HL-60 (cell line): ENCODE measurements at regions not wholly inside any gene's neighbourhood (a gene's known extent, or its start where the extent isn't known, plus 50 kb on each side); places are given as distances from the start of the nearest gene placed in this dataset.

Experiments used
- DNase-seq, 2 experiments: peaks; one replicate each; pipeline ENCODE4 v3.0.0-alpha.2; 2010 to 2020; ENCODE audit warnings: low read depth in 1 of 2, low spot score in 1 of 2
- H3K27ac ChIP-seq: fragments of 250-450 bp; sonication (Bioruptor Pico); replicated peaks from 2 replicates; pipeline ENCODE4 v1.5.1; 2020; ENCODE audit warnings: mild to moderate bottlenecking, moderate library complexity
- H3K27me3 ChIP-seq: fragments of 250-450 bp; sonication (Bioruptor Pico); 2 replicates; pipeline ENCODE4 v1.5.1; 2021; ENCODE audit warnings: mild to moderate bottlenecking, moderate library complexity; ENCODE audit not compliant: insufficient read depth, poor library complexity, severe bottlenecking
- H3K4me3 ChIP-seq: replicated peaks from 2 replicates; pipeline ENCODE4 v1.5.1; 2011; ENCODE audit warnings: mild to moderate bottlenecking, control low read depth, low read length; ENCODE audit not compliant: insufficient read depth
- CTCF ChIP-seq: IDR thresholded peaks from one replicate; pipeline ENCODE4 v1.5.1; 2011; ENCODE audit warnings: low read length, control low read depth, inconsistent platforms; ENCODE audit not compliant: insufficient read depth
- GABPA ChIP-seq: IDR thresholded peaks from 2 replicates; pipeline ENCODE4 v1.6.1; 2012; ENCODE audit warnings: low read depth
- POLR2AphosphoS5 ChIP-seq: IDR thresholded peaks from 2 replicates; pipeline ENCODE4 v1.6.1; 2012; ENCODE audit warnings: low read depth
- SPI1 ChIP-seq: IDR thresholded peaks from 2 replicates; pipeline ENCODE4 v1.6.1; 2012; ENCODE audit warnings: low read depth, mild to moderate bottlenecking, borderline replicate concordance
- TF ChIP-seq, protein P1 (sequence below): IDR thresholded peaks from 2 replicates; pipeline ENCODE4 v1.6.1; 2012; ENCODE audit warnings: low read depth; ENCODE audit not compliant: insufficient replicate concordance

DNA sequence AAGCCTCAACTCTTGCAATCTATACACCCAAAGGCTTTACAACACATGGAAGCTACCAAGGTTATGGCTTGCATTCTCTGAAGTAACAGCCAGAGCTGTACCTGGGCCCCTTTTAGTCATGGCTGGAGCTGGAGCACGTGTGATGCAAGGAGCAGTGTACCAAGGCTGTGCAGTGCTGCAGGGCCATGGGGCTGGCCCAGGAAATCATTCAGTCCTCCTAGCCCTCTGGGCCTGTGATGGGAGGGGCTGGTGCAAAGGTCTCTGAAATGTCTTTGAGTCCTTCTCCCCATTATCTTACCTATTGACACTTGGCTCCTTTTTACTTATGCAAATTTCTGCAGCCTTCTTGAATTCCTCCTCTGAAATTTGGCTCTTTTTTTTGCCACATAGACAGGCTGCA, 500.1 kb upstream of the FAM47C start:
- DNase-seq = no peak
- H3K4me3 ChIP-seq = no peak overlapping the region
- no peaks in the 10 kb centered on the region for H3K27me3 ChIP-seq
- H3K27ac ChIP-seq = no peak overlapping the region
- TF ChIP-seq CTCF (no peak), GABPA (no peak), POLR2AphosphoS5 (no peak), SPI1 (no peak)
- TF ChIP-seq, protein P1, sequence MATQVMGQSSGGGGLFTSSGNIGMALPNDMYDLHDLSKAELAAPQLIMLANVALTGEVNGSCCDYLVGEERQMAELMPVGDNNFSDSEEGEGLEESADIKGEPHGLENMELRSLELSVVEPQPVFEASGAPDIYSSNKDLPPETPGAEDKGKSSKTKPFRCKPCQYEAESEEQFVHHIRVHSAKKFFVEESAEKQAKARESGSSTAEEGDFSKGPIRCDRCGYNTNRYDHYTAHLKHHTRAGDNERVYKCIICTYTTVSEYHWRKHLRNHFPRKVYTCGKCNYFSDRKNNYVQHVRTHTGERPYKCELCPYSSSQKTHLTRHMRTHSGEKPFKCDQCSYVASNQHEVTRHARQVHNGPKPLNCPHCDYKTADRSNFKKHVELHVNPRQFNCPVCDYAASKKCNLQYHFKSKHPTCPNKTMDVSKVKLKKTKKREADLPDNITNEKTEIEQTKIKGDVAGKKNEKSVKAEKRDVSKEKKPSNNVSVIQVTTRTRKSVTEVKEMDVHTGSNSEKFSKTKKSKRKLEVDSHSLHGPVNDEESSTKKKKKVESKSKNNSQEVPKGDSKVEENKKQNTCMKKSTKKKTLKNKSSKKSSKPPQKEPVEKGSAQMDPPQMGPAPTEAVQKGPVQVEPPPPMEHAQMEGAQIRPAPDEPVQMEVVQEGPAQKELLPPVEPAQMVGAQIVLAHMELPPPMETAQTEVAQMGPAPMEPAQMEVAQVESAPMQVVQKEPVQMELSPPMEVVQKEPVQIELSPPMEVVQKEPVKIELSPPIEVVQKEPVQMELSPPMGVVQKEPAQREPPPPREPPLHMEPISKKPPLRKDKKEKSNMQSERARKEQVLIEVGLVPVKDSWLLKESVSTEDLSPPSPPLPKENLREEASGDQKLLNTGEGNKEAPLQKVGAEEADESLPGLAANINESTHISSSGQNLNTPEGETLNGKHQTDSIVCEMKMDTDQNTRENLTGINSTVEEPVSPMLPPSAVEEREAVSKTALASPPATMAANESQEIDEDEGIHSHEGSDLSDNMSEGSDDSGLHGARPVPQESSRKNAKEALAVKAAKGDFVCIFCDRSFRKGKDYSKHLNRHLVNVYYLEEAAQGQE = no peak

GRCh38 chrX:36510736-36511135, 497.4 kb upstream of the FAM47C start:
- Histone ChIP-seq H3K4me3 (no peak overlapping the region), H3K27me3 (no peaks in the 10 kb centered on the region), H3K27ac (no peak overlapping the region)
- TF ChIP-seq POLR2AphosphoS5 (no peak), GABPA (no peak), SPI1 (no peak), CTCF (no peak)
- TF ChIP-seq, protein P1 = no peak
- no peak for DNase-seq

DNA sequence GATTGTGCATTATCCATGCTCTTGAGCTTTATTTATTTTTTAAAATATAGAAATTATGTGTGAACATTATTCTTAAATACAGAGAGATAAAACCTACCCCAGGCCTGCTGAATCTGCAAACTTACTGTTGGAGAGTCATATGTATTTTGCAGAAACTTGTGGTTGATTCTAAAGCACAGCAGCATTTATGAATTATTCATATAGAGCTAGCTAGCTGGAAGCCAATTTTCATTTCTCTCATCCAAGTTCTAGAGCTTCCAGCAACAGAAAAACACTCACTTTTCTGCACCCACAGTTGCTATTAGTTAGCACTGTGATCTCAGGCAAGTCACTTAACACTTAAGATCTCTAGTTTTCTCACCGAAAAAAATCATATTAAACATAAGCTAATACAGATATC, 479.5 kb upstream of the FAM47C start:
- TF ChIP-seq GABPA = no peak
- TF ChIP-seq, protein P1 = no peak
- no peak for TF ChIP-seq CTCF
- TF ChIP-seq SPI1 = no peak
- no peak for TF ChIP-seq POLR2AphosphoS5
- no peak for DNase-seq
- peaks cover 2% of the 10 kb centered on the region for H3K27me3 ChIP-seq
- no peak overlapping the region for H3K4me3 ChIP-seq
- H3K27ac ChIP-seq = no peak overlapping the region
